ENCODE measurements at regions not wholly inside any gene's neighbourhood (a gene's known extent, or its start where the extent isn't known, plus 50 kb on each side); places are given as distances from the start of the nearest gene placed in this dataset.

- TF ChIP-seq CTCF (IDR thresholded peaks at IDR 0.05) (no peak), EZH2 (IDR thresholded peaks at IDR 0.05; ENCODE audit: borderline replicate concordance, insufficient read depth, low read depth, low read length, poor library complexity, severe bottlenecking) (no peak)
These were observed 111.8 kb upstream of the HUWE1 start for GRCh38 chrX:53798281-53798680.
